Lower leg skin (tissue), 3 donors: ENCODE measurements at regions not wholly inside any gene's neighbourhood (a gene's known extent, or its start where the extent isn't known, plus 50 kb on each side); places are given as distances from the start of the nearest gene placed in this dataset.

ENCODE experiments used
- CTCF ChIP-seq, 3 donors: fragments of 450-650 bp; IDR thresholded peaks; one replicate each; pipeline ENCODE4 v1.5.1; 2016; ENCODE audit warnings: antibody characterized with exemption in 3 of 3, mild to moderate bottlenecking in 3 of 3, moderate library complexity in 2 of 3
- POLR2A ChIP-seq, 2 donors: fragments of 450-650 bp; IDR thresholded peaks; one replicate each; pipeline ENCODE4 v1.6.1; 2016 to 2017; ENCODE audit warnings: antibody characterized with exemption in 2 of 2, mild to moderate bottlenecking in 1 of 2, moderate library complexity in 1 of 2

DNA sequence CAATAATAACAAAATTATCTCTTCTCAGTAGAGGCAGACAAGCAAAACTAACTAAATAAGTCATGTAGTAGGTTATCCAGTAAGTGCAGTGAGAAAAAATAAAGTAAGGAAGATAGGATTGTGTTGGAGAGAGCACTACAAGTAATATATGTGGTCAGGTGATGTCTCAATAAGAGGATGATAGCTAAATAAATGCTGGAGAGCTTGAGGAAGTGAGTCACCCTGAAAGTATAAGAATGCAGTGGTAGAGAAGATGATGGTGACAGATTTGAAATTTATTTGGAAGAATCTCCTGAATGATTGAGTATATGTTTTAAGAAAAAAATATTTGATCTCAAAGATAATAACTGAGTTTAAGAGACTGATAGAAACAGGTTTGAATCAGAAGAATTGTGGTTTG, 152.2 kb upstream of the PRR20A start:
- TF ChIP-seq CTCF (IDR thresholded peaks at IDR 0.05): no peak
- TF ChIP-seq POLR2A (IDR thresholded peaks at IDR 0.05): no peak
